OCI-LY1 (cell line): ENCODE measurements at regions not wholly inside any gene's neighbourhood (a gene's known extent, or its start where the extent isn't known, plus 50 kb on each side); places are given as distances from the start of the nearest gene placed in this dataset.

Source experiments
- CTCF ChIP-seq: fragments of 200-600 bp; sonication (generic), shearing (Covaris generic); IDR thresholded peaks from 2 replicates; pipeline ENCODE4 v1.5.1; 2017; ENCODE audit warnings: mild to moderate bottlenecking, antibody characterized with exemption, low read length, moderate library complexity, mixed read lengths
- EZH2 ChIP-seq: fragments of 200-600 bp; sonication (generic), shearing (Covaris generic); IDR thresholded peaks from 2 replicates; pipeline ENCODE4 v1.8.0; 2017; ENCODE audit warnings: borderline replicate concordance, mixed run types, mild to moderate bottlenecking, antibody characterized with exemption, low read length, moderate library complexity, mixed read lengths

DNA sequence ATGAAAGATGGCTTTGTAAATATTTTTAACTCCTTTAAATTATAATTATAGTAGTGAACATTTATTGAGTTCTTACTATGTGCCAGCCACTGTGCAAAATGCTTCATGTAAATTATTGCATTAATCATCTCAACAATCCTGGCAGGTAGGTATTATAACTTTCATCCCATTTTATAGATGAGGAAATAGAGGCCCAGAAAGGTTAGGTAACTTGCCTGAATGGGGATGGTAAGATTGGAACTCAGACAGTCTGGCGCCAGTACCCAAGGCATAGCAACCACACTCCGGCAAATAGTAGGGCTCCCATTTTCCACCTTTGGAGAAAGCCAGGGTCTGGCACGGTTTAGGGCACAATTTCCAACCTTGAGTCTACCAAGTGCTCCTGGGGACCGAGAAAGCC is 129.8 kb downstream of the VEGFA start:
- TF ChIP-seq CTCF = no peak
- TF ChIP-seq EZH2 = no peak
